Esophagus muscularis mucosa (tissue), 4 donors: ENCODE measurements at regions not wholly inside any gene's neighbourhood (a gene's known extent, or its start where the extent isn't known, plus 50 kb on each side); places are given as distances from the start of the nearest gene placed in this dataset.
"Not testable (repeated sequence)": the region's sequence is repeated elsewhere in the genome, so short reads cannot be mapped to it uniquely, and the experiment has no call there.

Experiments used
- DNase-seq: peaks from one replicate; pipeline ENCODE4 v3.0.0-alpha.2; 2017; ENCODE audit errors: extremely low spot score
- H3K27ac ChIP-seq, 4 donors: fragments of 200-600 bp; sonication (generic); replicated peaks in 1 of 4; 1 replicate in 3 of 4; 2 replicates in 1 of 4; pipeline ENCODE4 v1.5.1; 2016 to 2019; ENCODE audit warnings: mild to moderate bottlenecking in 1 of 4
- H3K27me3 ChIP-seq, 4 donors: fragments of 200-600 bp; sonication (generic); one replicate each; pipeline versions ENCODE4 v1.5.1 to v1.6.0; 2016 to 2019
- H3K36me3 ChIP-seq, 4 donors: fragments of 200-600 bp; sonication (generic); one replicate each; pipeline ENCODE4 v1.5.1; 2016 to 2019
- H3K4me1 ChIP-seq, 4 donors: fragments of 200-600 bp; sonication (generic); one replicate each; pipeline ENCODE4 v1.5.1; 2016 to 2019
- H3K4me3 ChIP-seq, 4 donors: fragments of 200-600 bp; sonication (generic); 1 replicate in 2 of 4; 2 replicates in 2 of 4; pipeline ENCODE4 v1.5.1; 2016 to 2019; ENCODE audit warnings: mild to moderate bottlenecking in 4 of 4, moderate library complexity in 1 of 4
- H3K9me3 ChIP-seq, 4 donors: fragments of 200-600 bp; sonication (generic); 1 replicate in 3 of 4; 2 replicates in 1 of 4; pipeline ENCODE4 v1.5.1; 2016 to 2019
- EP300 ChIP-seq: sonication (generic); formaldehyde crosslinking; IDR thresholded peaks from one replicate; pipeline ENCODE4 v1.6.1; 2017; ENCODE audit warnings: antibody characterized with exemption
- POLR2A ChIP-seq: fragments of 450-650 bp; IDR thresholded peaks from one replicate; pipeline ENCODE4 v1.6.1; 2017; ENCODE audit warnings: antibody characterized with exemption, moderate library complexity, mild to moderate bottlenecking, low read depth
- POLR2AphosphoS5 ChIP-seq, 2 donors: sonication (generic); formaldehyde crosslinking; IDR thresholded peaks; one replicate each; pipeline ENCODE4 v1.6.1; 2017; ENCODE audit warnings: antibody characterized with exemption in 2 of 2
- WGBS: methylation state at CpG from one replicate; pipeline ENCODE4 v1.1.5; 2018; 5-methylcytosine and 5-hydroxymethylcytosine counted together
- intact Hi-C: fragments of 100-400 bp; cut with DNase I; formaldehyde crosslinking; loops from one replicate; pipeline ENCODE4 v1.15.1; 2023
- TF ChIP-seq, protein P1 (sequence below), 3 experiments: fragments of 200-600 bp in 2 of 3; fragments of 450-650 bp in 1 of 3; sonication (generic) in 2 of 3; IDR thresholded peaks; one replicate each; pipeline ENCODE4 v1.5.1; 2017 to 2019; ENCODE audit warnings: antibody characterized with exemption in 3 of 3, mild to moderate bottlenecking in 2 of 3, moderate library complexity in 1 of 3

DNA sequence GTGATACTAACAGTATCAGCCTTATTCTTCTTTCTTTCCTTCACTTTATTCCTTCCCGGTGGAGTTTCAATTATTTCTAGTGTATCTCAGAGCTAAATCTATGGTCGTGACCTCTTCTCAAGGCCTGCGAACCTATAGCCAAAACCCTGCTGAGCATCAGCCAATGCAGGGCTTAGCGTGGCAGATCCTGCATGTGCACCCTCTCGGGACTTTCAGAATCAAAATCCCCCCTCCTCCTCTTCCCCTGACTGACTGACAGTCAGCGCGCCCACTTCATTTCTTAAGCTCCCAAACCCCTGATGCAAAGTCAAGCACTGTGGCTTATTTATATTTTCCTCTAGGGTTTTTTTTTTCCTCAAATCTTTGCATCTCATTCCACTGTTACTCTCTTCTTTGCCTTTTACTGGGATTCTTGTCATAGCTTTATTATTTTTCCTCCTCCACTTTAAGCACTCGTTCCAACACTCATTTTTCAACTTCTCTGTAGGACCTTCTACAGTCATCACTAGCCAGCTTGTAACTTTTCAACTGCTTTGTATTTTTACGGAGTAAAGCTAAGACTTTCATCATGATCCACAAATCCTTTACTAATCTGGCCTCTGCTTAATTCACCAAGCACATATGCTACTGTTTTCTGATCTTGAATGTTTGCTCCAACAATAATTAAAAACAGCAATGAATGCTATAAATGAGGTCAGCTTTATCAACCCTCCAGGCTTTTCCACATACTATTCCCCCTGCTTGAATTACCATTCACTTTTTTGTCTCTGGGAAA, 896.5 kb upstream of the PIK3C3 start:
- intact Hi-C loops = no loop called here
- no peak overlapping the region for H3K4me3 ChIP-seq
- no peaks in the 10 kb centered on the region for H3K27me3 ChIP-seq
- WGBS = 75% methylated on average over 9 of the region's 9 CpGs
- no peak for DNase-seq
- H3K4me1 ChIP-seq = no peaks in the 10 kb centered on the region
- H3K36me3 ChIP-seq = no peaks in the 10 kb centered on the region
- no peak overlapping the region for H3K27ac ChIP-seq
- H3K9me3 ChIP-seq = no peaks in the 10 kb centered on the region
- TF ChIP-seq EP300 (no peak), POLR2AphosphoS5 (IDR thresholded peaks at IDR 0.05) (no peak), POLR2A (no peak)
- TF ChIP-seq, protein P1, sequence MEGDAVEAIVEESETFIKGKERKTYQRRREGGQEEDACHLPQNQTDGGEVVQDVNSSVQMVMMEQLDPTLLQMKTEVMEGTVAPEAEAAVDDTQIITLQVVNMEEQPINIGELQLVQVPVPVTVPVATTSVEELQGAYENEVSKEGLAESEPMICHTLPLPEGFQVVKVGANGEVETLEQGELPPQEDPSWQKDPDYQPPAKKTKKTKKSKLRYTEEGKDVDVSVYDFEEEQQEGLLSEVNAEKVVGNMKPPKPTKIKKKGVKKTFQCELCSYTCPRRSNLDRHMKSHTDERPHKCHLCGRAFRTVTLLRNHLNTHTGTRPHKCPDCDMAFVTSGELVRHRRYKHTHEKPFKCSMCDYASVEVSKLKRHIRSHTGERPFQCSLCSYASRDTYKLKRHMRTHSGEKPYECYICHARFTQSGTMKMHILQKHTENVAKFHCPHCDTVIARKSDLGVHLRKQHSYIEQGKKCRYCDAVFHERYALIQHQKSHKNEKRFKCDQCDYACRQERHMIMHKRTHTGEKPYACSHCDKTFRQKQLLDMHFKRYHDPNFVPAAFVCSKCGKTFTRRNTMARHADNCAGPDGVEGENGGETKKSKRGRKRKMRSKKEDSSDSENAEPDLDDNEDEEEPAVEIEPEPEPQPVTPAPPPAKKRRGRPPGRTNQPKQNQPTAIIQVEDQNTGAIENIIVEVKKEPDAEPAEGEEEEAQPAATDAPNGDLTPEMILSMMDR (IDR thresholded peaks at IDR 0.05) = no peak

DNA sequence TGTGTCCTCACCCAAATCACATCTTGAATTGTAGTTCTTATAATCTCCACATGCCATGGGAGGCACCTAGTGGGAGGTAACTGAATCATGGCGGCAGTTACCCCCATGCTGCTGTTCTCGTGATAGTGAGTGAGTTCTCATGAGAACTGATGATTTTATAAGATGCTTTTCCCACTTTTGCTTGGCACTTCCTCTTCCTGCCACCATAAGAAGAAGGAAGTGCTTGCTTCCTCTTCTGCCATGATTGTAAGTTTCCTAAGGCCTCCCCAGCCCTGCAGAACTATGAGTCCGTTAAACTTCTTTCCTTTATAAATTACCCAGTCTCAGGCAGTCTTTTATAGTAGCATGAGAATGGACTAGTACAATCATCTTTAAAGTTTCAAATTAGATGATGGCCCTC, 902.4 kb upstream of the PIK3C3 start:
- DNase-seq = no peak
- no peaks in the 10 kb centered on the region for H3K4me1 ChIP-seq
- 77% methylated on average over 3 of the region's 3 CpGs for WGBS
- H3K27ac ChIP-seq = no peak overlapping the region
- intact Hi-C loops = no loop called here
- H3K4me3 ChIP-seq = no peak overlapping the region
- no peaks in the 10 kb centered on the region for H3K36me3 ChIP-seq
- TF ChIP-seq EP300 (no peak), POLR2AphosphoS5 (IDR thresholded peaks at IDR 0.05) (no peak), POLR2A (no peak)
- TF ChIP-seq, protein P1 (IDR thresholded peaks at IDR 0.05) = no peak
- H3K27me3 ChIP-seq = no peaks in the 10 kb centered on the region
- no peaks in the 10 kb centered on the region for H3K9me3 ChIP-seq

DNA sequence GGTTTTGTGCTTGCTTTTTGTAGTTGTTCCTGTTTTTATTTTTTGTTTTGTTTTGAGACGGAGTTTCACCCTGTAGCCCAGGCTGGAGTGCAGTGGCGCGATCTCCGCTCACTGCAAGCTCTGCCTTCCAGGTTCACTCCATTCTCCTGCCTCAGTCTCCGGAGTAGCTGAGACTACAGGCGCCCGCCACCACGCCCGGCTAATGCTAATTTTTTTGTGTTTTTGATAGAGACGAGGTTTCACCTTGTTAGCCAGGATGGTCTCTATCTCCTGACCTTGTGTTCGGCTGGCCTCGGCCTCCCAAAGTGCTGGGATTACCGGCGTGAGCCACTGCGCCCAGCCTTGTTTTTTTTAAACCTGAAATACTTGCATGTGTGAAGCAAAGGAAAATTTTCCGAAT, 908.8 kb upstream of the PIK3C3 start:
- H3K27me3 ChIP-seq, DNase-seq, H3K27ac ChIP-seq, H3K4me1 ChIP-seq, H3K9me3 ChIP-seq, intact Hi-C loops, H3K36me3 ChIP-seq, H3K4me3 ChIP-seq: not testable (repeated sequence)
- 94% methylated on average over 16 of the region's 16 CpGs for WGBS

DNA sequence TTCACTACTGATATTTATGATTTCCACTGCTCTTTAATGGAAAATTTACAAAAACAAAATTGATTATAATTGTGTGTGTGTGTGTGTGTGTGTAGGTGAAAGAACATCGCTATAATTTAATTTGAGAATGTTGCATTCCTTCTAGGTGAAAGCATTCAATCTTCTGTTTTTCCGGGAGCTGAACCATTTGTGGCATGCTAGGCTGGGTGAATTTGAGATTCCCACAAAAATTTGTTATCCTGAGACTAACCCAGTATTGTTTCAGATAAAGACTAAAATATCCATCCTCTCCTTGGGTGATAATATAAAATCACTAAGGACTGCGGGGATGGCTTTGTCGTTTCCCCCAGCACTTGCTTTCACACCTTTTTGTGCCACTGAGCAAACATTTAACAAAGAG, 911.2 kb upstream of the PIK3C3 start:
- no peak for DNase-seq
- H3K4me3 ChIP-seq = no peak overlapping the region
- no peaks in the 10 kb centered on the region for H3K27me3 ChIP-seq
- 81% methylated on average over 4 of the region's 4 CpGs for WGBS
- no peak for TF ChIP-seq POLR2AphosphoS5 (IDR thresholded peaks at IDR 0.05)
- TF ChIP-seq POLR2A = no peak
- TF ChIP-seq EP300 = no peak
- TF ChIP-seq, protein P1 (IDR thresholded peaks at IDR 0.05) = no peak
- no peaks in the 10 kb centered on the region for H3K9me3 ChIP-seq
- H3K4me1 ChIP-seq = no peaks in the 10 kb centered on the region
- no peaks in the 10 kb centered on the region for H3K36me3 ChIP-seq
- no peak overlapping the region for H3K27ac ChIP-seq
- intact Hi-C loops = no loop called here

DNA sequence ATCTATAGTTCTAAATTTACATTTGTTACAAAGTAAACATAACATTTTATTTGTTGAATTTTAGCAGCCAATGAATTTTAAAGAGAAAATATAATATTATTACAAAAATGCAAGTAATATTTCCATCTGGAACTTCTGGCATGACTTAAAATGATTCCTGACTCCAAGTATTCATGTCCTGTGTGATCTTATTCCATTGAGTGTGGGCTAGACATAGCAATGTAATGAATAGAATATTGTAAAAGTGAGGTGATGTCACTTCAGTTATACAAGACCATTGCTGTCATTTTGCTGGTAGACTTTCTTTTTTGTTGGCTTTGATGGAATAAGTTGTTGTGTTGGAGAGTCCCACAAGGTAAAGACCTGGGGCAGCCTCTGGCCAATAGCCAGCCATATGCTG, 912.2 kb upstream of the PIK3C3 start:
- Histone ChIP-seq H3K27ac (no peak overlapping the region), H3K9me3 (no peaks in the 10 kb centered on the region), H3K4me3 (no peak overlapping the region), H3K36me3 (no peaks in the 10 kb centered on the region), H3K27me3 (no peaks in the 10 kb centered on the region), H3K4me1 (no peaks in the 10 kb centered on the region)
- TF ChIP-seq POLR2AphosphoS5 (IDR thresholded peaks at IDR 0.05) = no peak
- TF ChIP-seq POLR2A = no peak
- TF ChIP-seq, protein P1 (IDR thresholded peaks at IDR 0.05) = no peak
- TF ChIP-seq EP300 = no peak
- no peak for DNase-seq
- intact Hi-C loops = no loop called here
